HCT116 (cell line): ENCODE measurements at regions not wholly inside any gene's neighbourhood (a gene's known extent, or its start where the extent isn't known, plus 50 kb on each side); places are given as distances from the start of the nearest gene placed in this dataset.

Experiments
- ATAC-seq: fragments of 200-7000 bp; cut with Tn5 transposase; 2 replicates; pipeline ENCODE4 v1.9.1; 2020; ENCODE audit warnings: mild to moderate bottlenecking, moderate library complexity
- BruUV-seq: library from RNA; stranded (reverse); fragments of 400-500 nt; replicated peaks from 2 replicates; lab custom pipeline; 2021; lab: Mats Ljungman, UMichigan
- CTCF ChIA-PET: fragments of 300-600 bp; sonication (Branson Sonifier 250); formaldehyde crosslinking; loops from one replicate; lab custom pipeline; 2021; ENCODE audit warnings: antibody characterized with exemption; lab: Charles Lee
- POLR2A ChIA-PET: fragments of 300-600, 350-600 bp; sonication (Branson Sonifier 250); formaldehyde crosslinking; loops from one replicate; lab custom pipeline; 2021; ENCODE audit warnings: antibody characterized with exemption; lab: Charles Lee
- RAD21 ChIA-PET, 2 experiments: fragments of 300-600 bp; sonication (Branson Sonifier 250); formaldehyde crosslinking; loops; one replicate each; lab custom pipeline; 2023; ENCODE audit warnings: low total read pairs in 2 of 2; ENCODE audit not compliant: uncharacterized antibody in 2 of 2, unreplicated experiment in 2 of 2, low non-redundant PET in 1 of 2; lab: Charles Lee
- DNase-seq: peaks from one replicate; pipeline ENCODE4 v3.0.0-alpha.2; 2010; ENCODE audit warnings: low read depth, low spot score
- H2AFZ ChIP-seq: fragments of 200-600 bp; shearing (Covaris generic), sonication (generic); 2 replicates; pipeline ENCODE4 v1.6.1; 2017; ENCODE audit warnings: low read depth, mixed run types, mixed read lengths, antibody characterized with exemption, low read length; ENCODE audit not compliant: poor library complexity, severe bottlenecking
- H3K27ac ChIP-seq: 2 replicates; pipeline ENCODE4 v1.5.1; 2012; ENCODE audit warnings: low read depth, low read length
- H3K27me3 ChIP-seq: fragments of 200-600 bp; sonication (generic); 2 replicates; pipeline ENCODE4 v1.6.1; 2016; ENCODE audit warnings: mixed run types, low read length, mixed read lengths; ENCODE audit not compliant: insufficient read depth
- H3K36me3 ChIP-seq, 2 experiments: fragments of 200-500 bp in 1 of 2; fragments of 200-600 bp in 1 of 2; sonication (Bioruptor generic) in 1 of 2; sonication (generic) in 1 of 2; 2 replicates each; pipeline versions ENCODE4 v1.5.1 to v1.6.1; 2014 to 2016; ENCODE audit warnings: low read length in 2 of 2, inconsistent platforms in 1 of 2, mixed read lengths in 1 of 2, mixed run types in 1 of 2; ENCODE audit not compliant: insufficient read depth in 2 of 2, control insufficient read depth in 1 of 2
- H3K4me1 ChIP-seq, 2 experiments: fragments of 200-600 bp in 1 of 2; sonication (generic) in 1 of 2; 2 replicates each; pipeline versions ENCODE4 v1.5.1 to v1.6.1; 2012 to 2017; ENCODE audit warnings: low read length in 2 of 2, inconsistent platforms in 1 of 2, mild to moderate bottlenecking in 1 of 2, mixed read lengths in 1 of 2, mixed run types in 1 of 2, moderate library complexity in 1 of 2; ENCODE audit not compliant: insufficient read depth in 2 of 2, control insufficient read depth in 1 of 2
- H3K4me2 ChIP-seq: fragments of 200-600 bp; sonication (generic); 2 replicates; pipeline ENCODE4 v1.6.1; 2017; ENCODE audit warnings: mixed run types, low read length, mixed read lengths
- H3K4me3 ChIP-seq, 2 experiments: fragments of 200-600 bp in 1 of 2; sonication (generic) in 1 of 2; replicated peaks in 1 of 2; 2 replicates each; pipeline ENCODE4 v1.5.1; 2011 to 2016; ENCODE audit warnings: low read length in 2 of 2, control low read depth in 1 of 2, low read depth in 1 of 2, mild to moderate bottlenecking in 1 of 2, mixed read lengths in 1 of 2, mixed run types in 1 of 2
- H3K79me2 ChIP-seq: fragments of 200-600 bp; sonication (generic); 2 replicates; pipeline ENCODE4 v1.6.1; 2017; ENCODE audit warnings: mild to moderate bottlenecking, mixed run types, low read length, moderate library complexity, mixed read lengths; ENCODE audit not compliant: insufficient read depth
- H3K9ac ChIP-seq: fragments of 200-600 bp; sonication (generic); 2 replicates; pipeline ENCODE4 v1.6.1; 2016; ENCODE audit warnings: low read length, mixed read lengths
- H3K9me2 ChIP-seq: fragments of 200-600 bp; sonication (generic), shearing (Covaris generic); 2 replicates; pipeline ENCODE4 v1.6.1; 2017; ENCODE audit warnings: mixed run types, mild to moderate bottlenecking, moderate library complexity; ENCODE audit not compliant: insufficient read depth
- H3K9me3 ChIP-seq, 2 experiments: fragments of 200-500 bp in 1 of 2; fragments of 200-600 bp in 1 of 2; sonication (Bioruptor generic) in 1 of 2; sonication (generic) in 1 of 2; 2 replicates each; pipeline ENCODE4 v1.6.1; 2014 to 2017; ENCODE audit warnings: low read length in 2 of 2, mixed read lengths in 2 of 2, inconsistent platforms in 1 of 2, low read depth in 1 of 2, mild to moderate bottlenecking in 1 of 2, mixed run types in 1 of 2, moderate library complexity in 1 of 2; ENCODE audit not compliant: control insufficient read depth in 1 of 2, insufficient read depth in 1 of 2
- H4K20me1 ChIP-seq: fragments of 200-600 bp; sonication (generic), shearing (Covaris generic); 2 replicates; pipeline ENCODE4 v1.6.1; 2017; ENCODE audit warnings: mixed run types, mild to moderate bottlenecking, moderate library complexity; ENCODE audit not compliant: insufficient read depth
- ATF3 ChIP-seq: IDR thresholded peaks from 2 replicates; pipeline ENCODE4 v1.6.1; 2012
- CBX3 ChIP-seq: IDR thresholded peaks from 2 replicates; pipeline ENCODE4 v1.6.1; 2012; ENCODE audit warnings: low read depth
- CTCF ChIP-seq, 3 experiments: fragments of 200-600 bp in 1 of 3; sonication (generic) in 1 of 3; IDR thresholded peaks in 2 of 3; conservative IDR thresholded peaks in 1 of 3; 2 replicates each; pipeline ENCODE4 v1.5.1; 2012 to 2017; ENCODE audit warnings: low read depth in 2 of 3, low read length in 2 of 3, antibody characterized with exemption in 1 of 3, borderline replicate concordance in 1 of 3, control low read depth in 1 of 3, mild to moderate bottlenecking in 1 of 3, mixed read lengths in 1 of 3, mixed run types in 1 of 3, moderate library complexity in 1 of 3; ENCODE audit not compliant: insufficient read depth in 1 of 3
- EZH2phosphoT487 ChIP-seq: fragments of 200-600 bp; IDR thresholded peaks from 2 replicates; pipeline ENCODE4 v1.6.1; 2018; ENCODE audit warnings: antibody characterized with exemption, borderline replicate concordance
- FOSL1 ChIP-seq: IDR thresholded peaks from 2 replicates; pipeline ENCODE4 v1.6.1; 2012; ENCODE audit warnings: low read depth
- POLR2A ChIP-seq: IDR thresholded peaks from 2 replicates; pipeline ENCODE4 v1.7.0; 2011; ENCODE audit warnings: borderline replicate concordance; ENCODE audit not compliant: insufficient read depth, insufficient read length; ENCODE audit errors: extremely low read depth
- POLR2AphosphoS5 ChIP-seq: IDR thresholded peaks from 2 replicates; pipeline ENCODE4 v1.6.1; 2011; ENCODE audit warnings: mild to moderate bottlenecking, low read depth, low read length, moderate library complexity
- SP1 ChIP-seq: IDR thresholded peaks from 2 replicates; pipeline ENCODE4 v1.6.1; 2012; ENCODE audit warnings: low read depth
- SRF ChIP-seq: IDR thresholded peaks from 2 replicates; pipeline ENCODE4 v1.6.1; 2012; ENCODE audit warnings: low read depth
- intact Hi-C: fragments of 100-400 bp; cut with micrococcal nuclease; formaldehyde crosslinking; loops from 2 replicates; pipeline ENCODE4 v1.10.0; 2022

GRCh38 chr4:137980641-137981040 is 261.5 kb downstream of the SLC7A11 start:
- no peaks in the 10 kb centered on the region for H3K79me2 ChIP-seq
- no peaks in the 10 kb centered on the region for H3K36me3 ChIP-seq
- no peak overlapping the region for H2AFZ ChIP-seq
- H3K27me3 ChIP-seq: no peaks in the 10 kb centered on the region
- intact Hi-C loops: no loop called here
- no peak overlapping the region for H3K4me3 ChIP-seq
- H3K27ac ChIP-seq: no peak overlapping the region
- no peak for DNase-seq
- H3K9me2 ChIP-seq: no peaks in the 10 kb centered on the region
- RAD21 ChIA-PET: no interaction called here
- H3K4me2 ChIP-seq: peak overlapping the region; percentile 7; the same call in 1 of the 2 replicates
- no TSS peak for BruUV-seq
- TF ChIP-seq EZH2phosphoT487: no peak
- 0 out of 6 replicates have a peak, but pooled peaks of 1 of the 3 experiments have one; percentile 1 for TF ChIP-seq CTCF (IDR thresholded peaks at IDR 0.05 in 2 of 3, conservative IDR thresholded peaks at IDR 0.05 in 1 of 3; ENCODE audit: borderline replicate concordance in 1 of 3, insufficient read depth in 1 of 3, low read depth in 2 of 3, low read length in 2 of 3)
- TF ChIP-seq POLR2A: no peak
- no peak for TF ChIP-seq SRF
- TF ChIP-seq CBX3: no peak
- TF ChIP-seq SP1: no peak
- TF ChIP-seq, all 23 proteins: peak for 1
- no peaks in the 10 kb centered on the region for H4K20me1 ChIP-seq
- peaks cover 11 to 16% of the 10 kb centered on the region in 2 experiments for H3K4me1 ChIP-seq
- no peak overlapping the region for H3K9ac ChIP-seq
- no peaks in the 10 kb centered on the region for H3K9me3 ChIP-seq
- peak; percentile 53; the same call in 1 of the 2 replicates for ATAC-seq
- ChIA-PET CTCF (interaction anchor here (1.5 kb wide), 1 partner anchor 21 kb away, joined by 4 read pairs; no protein-coding TSS in a partner anchor), POLR2A (no interaction called here)

GRCh38 chr4:137979938-137980337 is 262.2 kb downstream of the SLC7A11 start:
- BruUV-seq: no TSS peak
- H3K27me3 ChIP-seq: no peaks in the 10 kb centered on the region
- TF ChIP-seq ATF3 (no peak), FOSL1 (no peak), EZH2phosphoT487 (no peak), POLR2AphosphoS5 (no peak)
- TF ChIP-seq, all 23 proteins: peak for 0
- Histone ChIP-seq H3K9me2 (no peaks in the 10 kb centered on the region), H3K9me3 (no peaks in the 10 kb centered on the region), H3K9ac (no peak overlapping the region), H3K4me3 (no peak overlapping the region), H3K36me3 (no peaks in the 10 kb centered on the region), H3K4me1 (peaks cover 11 to 16% of the 10 kb centered on the region in 2 experiments), H3K79me2 (no peaks in the 10 kb centered on the region), H3K27ac (no peak overlapping the region), H3K4me2 (no peak overlapping the region), H2AFZ (no peak overlapping the region), H4K20me1 (no peaks in the 10 kb centered on the region)
- ChIA-PET CTCF (no interaction called here), RAD21 (no interaction called here), POLR2A (no interaction called here)
- ATAC-seq (no peak), DNase-seq (no peak)
- intact Hi-C loops: no loop called here
